ENCODE measurements at regions not wholly inside any gene's neighbourhood (a gene's known extent, or its start where the extent isn't known, plus 50 kb on each side); places are given as distances from the start of the nearest gene placed in this dataset.
A peak's percentile ranks its signal among the peaks of the same experiment; 100 is the strongest.

DNA sequence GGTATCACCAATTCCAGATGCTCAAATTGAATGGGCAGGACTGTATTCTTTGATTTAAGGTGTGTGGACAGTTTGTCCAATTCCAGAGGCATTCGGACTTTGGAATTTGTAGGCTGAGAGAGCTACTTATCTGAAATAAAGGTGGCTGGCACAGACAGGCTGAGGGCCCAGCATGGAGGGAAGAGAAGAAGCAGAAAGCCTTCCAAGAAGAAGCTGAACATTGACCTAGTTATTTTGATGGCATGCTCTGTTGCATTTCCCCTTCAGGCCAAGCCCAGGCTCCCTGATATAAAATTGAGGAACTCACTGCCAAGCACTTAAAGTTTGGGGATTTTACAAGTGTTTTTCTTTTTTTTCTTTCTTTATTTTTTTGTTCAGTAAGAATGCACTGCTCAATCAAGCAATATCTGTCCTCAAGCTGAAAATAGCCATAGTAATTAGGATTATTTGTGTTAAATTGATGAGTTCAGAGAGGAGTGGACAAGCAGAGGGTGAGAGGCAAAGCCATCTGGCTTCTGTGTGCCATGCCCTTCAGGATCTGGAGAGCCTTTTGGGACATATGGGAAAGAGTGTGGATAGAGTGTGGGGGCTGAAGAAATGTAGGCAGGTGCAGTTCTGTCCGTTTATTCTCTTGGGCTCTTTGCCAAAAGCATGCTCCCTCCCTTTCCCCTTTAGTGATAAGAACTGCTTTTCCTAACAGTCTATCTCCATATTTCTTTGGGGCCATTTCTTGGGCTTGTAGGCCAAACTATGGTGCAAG, 148.9 kb downstream of the OXSM start:
- 0 out of 2 replicates have a peak, but pooled peaks cover under 1% of the 10 kb centered on the region for H3K36me3 ChIP-seq
- H3K9ac ChIP-seq: peak overlapping the region; percentile 22; the same call in 1 of the 2 replicates
- H3K4me3 ChIP-seq: no peak overlapping the region
- peak overlapping the region; percentile 81 for H3K4me2 ChIP-seq
- H3K27ac ChIP-seq: peak overlapping the region; percentile 85
- H3K9me3 ChIP-seq: peaks cover 27% of the 10 kb centered on the region
- no peak for TF ChIP-seq Cebpa-rat (IDR thresholded peaks at IDR 0.05)
- H3K4me1 ChIP-seq: peaks cover 60% of the 10 kb centered on the region
- no peaks in the 10 kb centered on the region for H4K20me1 ChIP-seq
- no peaks in the 10 kb centered on the region for H3K27me3 ChIP-seq

DNA sequence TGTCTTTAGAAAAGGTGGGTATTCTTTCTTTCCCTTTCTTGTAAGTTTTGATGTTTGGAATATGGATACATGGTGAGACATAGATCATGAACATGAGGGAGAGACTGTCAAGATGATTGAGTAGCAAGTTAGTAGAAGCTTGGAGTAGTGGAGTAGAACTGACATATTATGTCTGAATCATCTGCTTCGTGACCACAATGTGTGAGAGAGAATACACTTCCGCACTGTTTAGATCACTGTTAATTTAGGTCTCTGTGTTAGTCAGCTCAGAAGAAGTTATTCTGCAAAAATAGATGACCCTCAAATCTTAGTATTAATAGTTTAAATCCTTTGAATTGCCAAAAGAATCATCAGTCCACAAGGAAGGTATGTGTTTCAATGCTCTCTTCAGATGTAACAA, 151.0 kb downstream of the OXSM start:
- Histone ChIP-seq H3K9me3 (peaks cover 26% of the 10 kb centered on the region), H3K4me2 (peak overlapping the region; percentile 81), H3K9ac (no peak overlapping the region), H3K27me3 (no peaks in the 10 kb centered on the region), H3K27ac (peak overlapping the region; percentile 85), H3K4me1 (peaks cover 68% of the 10 kb centered on the region), H4K20me1 (no peaks in the 10 kb centered on the region), H3K4me3 (peak overlapping the region; percentile 37; the same call in 1 of the 2 replicates), H3K36me3 (0 out of 2 replicates have a peak, but pooled peaks cover 4% of the 10 kb centered on the region)
- TF ChIP-seq Cebpa-rat (IDR thresholded peaks at IDR 0.05): no peak

DNA sequence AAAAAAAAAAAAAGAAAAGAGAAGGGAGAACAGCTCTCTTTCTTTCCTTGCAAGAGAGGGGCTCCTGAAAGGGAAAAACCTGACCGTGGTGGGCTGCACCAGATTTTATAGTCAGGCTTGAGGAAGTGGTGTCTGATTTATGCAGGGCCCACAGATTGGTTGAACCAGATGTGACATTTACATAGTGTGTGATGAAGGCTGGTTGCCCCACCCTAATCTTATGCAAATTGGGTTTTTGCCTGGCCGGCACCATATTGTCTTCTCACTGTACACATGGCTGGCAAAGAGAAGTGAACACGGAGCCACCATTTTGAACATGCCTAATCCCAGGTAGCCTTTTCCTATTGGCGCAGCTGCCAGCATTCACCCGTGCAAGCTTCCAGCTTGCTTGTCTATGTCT, 154.4 kb downstream of the OXSM start:
- H3K4me1 ChIP-seq: peaks cover 58% of the 10 kb centered on the region
- no peak overlapping the region for H3K4me3 ChIP-seq
- no peak for TF ChIP-seq Cebpa-rat (IDR thresholded peaks at IDR 0.05)
- no peaks in the 10 kb centered on the region for H4K20me1 ChIP-seq
- no peak overlapping the region for H3K4me2 ChIP-seq
- peaks cover 17% of the 10 kb centered on the region for H3K9me3 ChIP-seq
- H3K27ac ChIP-seq: no peak overlapping the region
- H3K9ac ChIP-seq: no peak overlapping the region
- H3K27me3 ChIP-seq: no peaks in the 10 kb centered on the region
- H3K36me3 ChIP-seq: peaks cover 4% of the 10 kb centered on the region; the same call in 1 of the 2 replicates

DNA sequence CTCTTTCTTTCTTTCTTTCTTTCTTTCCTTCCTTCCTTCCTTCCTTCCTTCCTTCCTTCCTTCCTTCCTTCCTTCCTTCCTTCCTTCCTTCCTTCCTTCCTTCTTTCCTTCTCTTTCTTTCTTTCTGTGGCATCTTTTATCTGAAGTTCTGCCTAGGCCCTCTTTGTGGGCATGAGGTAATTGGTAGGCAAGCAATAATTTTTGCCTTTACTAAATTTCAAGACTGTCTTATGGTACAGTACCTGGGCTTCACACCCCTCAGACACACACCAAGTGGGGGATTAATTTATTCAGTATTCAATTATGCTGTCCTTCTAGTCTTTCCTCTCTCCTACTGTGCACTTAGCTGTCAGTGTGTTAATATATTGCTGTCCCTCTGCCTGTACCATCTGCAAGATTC, 155.5 kb downstream of the OXSM start:
- peaks cover 47% of the 10 kb centered on the region for H3K4me1 ChIP-seq
- H3K27ac ChIP-seq: peak overlapping the region; percentile 55; the same call in 1 of the 2 replicates
- H3K9me3 ChIP-seq: peaks cover 22% of the 10 kb centered on the region
- H3K4me3 ChIP-seq: no peak overlapping the region
- no peak overlapping the region for H3K9ac ChIP-seq
- H3K36me3 ChIP-seq: peaks cover 4% of the 10 kb centered on the region; the same call in 1 of the 2 replicates
- no peaks in the 10 kb centered on the region for H3K27me3 ChIP-seq
- H4K20me1 ChIP-seq: no peaks in the 10 kb centered on the region
- TF ChIP-seq Cebpa-rat (IDR thresholded peaks at IDR 0.05): no peak
- H3K4me2 ChIP-seq: peak overlapping the region; percentile 48

DNA sequence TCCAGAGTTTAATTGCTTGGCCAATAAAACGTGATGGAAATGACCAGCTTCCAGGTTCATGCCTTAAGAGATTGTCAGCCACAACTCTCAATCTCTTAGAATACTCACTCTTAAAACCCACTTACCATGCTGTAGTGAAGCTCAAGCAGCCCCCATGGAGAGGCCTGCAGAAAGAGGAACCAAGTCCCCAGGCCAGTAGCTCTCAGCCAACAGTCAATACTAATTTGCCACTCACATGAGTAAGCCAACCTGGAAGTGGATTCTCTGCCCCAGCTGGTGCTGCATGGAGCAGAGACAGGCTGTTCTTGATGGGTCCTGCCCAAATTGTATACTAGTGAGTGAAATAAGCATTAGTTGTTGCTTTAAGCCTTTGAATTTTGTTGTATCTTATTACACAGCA, 155.9 kb downstream of the OXSM start:
- Histone ChIP-seq H3K27ac (peak overlapping the region; percentile 55; the same call in 1 of the 2 replicates), H3K4me1 (peaks cover 43% of the 10 kb centered on the region), H3K27me3 (no peaks in the 10 kb centered on the region), H4K20me1 (no peaks in the 10 kb centered on the region), H3K9me3 (peaks cover 27% of the 10 kb centered on the region), H3K36me3 (peaks cover 4% of the 10 kb centered on the region; the same call in 1 of the 2 replicates), H3K9ac (no peak overlapping the region), H3K4me2 (peak overlapping the region; percentile 48), H3K4me3 (no peak overlapping the region)
- no peak for TF ChIP-seq Cebpa-rat (IDR thresholded peaks at IDR 0.05)

DNA sequence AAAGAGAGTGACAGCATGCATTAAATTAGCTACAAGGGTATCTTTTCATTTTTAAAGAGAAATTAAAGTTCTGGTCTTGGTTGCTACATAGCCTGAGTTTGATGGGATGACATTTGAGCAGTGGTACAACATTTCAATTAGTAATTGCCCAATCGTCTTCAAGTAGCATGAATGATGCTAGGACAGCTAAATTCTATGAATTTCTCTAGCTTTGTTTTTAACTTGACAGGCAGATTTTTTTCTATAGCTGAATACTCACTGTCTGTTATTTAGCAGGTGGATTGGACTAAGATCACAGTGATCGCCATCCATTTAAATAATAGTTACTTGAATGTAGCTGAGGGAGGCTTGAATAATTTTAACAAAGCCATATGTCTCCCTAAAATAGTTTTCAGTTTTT, 162.2 kb downstream of the OXSM start:
- Histone ChIP-seq H3K4me1 (peaks cover 11% of the 10 kb centered on the region), H3K9me3 (peaks cover 11% of the 10 kb centered on the region; the same call in 1 of the 2 replicates), H4K20me1 (no peaks in the 10 kb centered on the region), H3K27me3 (no peaks in the 10 kb centered on the region), H3K36me3 (no peaks in the 10 kb centered on the region), H3K4me2 (no peak overlapping the region), H3K4me3 (no peak overlapping the region), H3K27ac (no peak overlapping the region), H3K9ac (no peak overlapping the region)
- TF ChIP-seq Cebpa-rat (IDR thresholded peaks at IDR 0.05): no peak

DNA sequence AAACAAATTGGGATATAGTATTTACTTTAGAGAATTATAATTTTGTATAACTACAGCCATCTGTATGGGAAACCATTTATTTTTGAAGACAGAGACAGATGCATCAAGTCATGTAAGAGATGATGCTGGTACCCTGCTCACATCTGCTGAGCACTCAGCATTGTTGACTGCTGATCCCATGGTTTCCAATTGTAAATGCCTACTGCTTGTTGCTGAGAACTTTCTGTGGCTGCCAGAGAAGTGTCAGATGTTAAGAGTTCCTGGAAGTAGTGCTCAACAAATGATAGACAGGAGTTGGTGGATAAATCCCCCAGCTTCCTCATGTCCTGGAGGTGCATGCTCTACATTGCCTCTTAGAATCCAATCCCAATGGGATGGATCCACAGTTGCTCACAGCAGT, 167.1 kb downstream of the OXSM start:
- Histone ChIP-seq H3K27ac (no peak overlapping the region), H3K36me3 (no peaks in the 10 kb centered on the region), H3K27me3 (no peaks in the 10 kb centered on the region), H3K4me2 (peak overlapping the region; percentile 17), H3K4me1 (peaks cover 6% of the 10 kb centered on the region), H4K20me1 (no peaks in the 10 kb centered on the region), H3K9me3 (no peaks in the 10 kb centered on the region), H3K4me3 (no peak overlapping the region), H3K9ac (no peak overlapping the region)
- TF ChIP-seq Cebpa-rat (IDR thresholded peaks at IDR 0.05): no peak

DNA sequence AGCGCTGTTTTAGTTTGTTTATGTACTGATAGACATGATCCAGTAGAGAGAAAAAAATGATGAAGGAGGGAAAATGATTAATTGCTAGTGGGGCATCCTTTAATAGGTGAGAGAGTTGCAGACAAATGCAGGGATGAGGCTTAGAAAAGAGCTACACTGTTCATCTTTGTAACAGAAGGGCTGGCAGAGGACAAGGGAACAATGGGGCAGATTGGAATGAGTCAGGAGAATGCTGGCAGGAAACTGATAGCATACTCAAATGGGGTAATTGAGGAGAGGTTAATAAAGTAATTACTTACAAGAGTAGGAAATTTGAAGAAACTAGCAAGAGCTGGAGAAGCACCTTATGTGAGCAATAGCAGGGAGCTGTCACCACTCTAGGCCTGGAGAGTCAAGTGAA, 170.9 kb downstream of the OXSM start:
- Histone ChIP-seq H4K20me1 (no peaks in the 10 kb centered on the region), H3K36me3 (no peaks in the 10 kb centered on the region), H3K27me3 (no peaks in the 10 kb centered on the region), H3K27ac (no peak overlapping the region), H3K9me3 (no peaks in the 10 kb centered on the region), H3K4me1 (peaks cover 6% of the 10 kb centered on the region), H3K9ac (no peak overlapping the region), H3K4me2 (no peak overlapping the region), H3K4me3 (no peak overlapping the region)
- TF ChIP-seq Cebpa-rat (IDR thresholded peaks at IDR 0.05): no peak

DNA sequence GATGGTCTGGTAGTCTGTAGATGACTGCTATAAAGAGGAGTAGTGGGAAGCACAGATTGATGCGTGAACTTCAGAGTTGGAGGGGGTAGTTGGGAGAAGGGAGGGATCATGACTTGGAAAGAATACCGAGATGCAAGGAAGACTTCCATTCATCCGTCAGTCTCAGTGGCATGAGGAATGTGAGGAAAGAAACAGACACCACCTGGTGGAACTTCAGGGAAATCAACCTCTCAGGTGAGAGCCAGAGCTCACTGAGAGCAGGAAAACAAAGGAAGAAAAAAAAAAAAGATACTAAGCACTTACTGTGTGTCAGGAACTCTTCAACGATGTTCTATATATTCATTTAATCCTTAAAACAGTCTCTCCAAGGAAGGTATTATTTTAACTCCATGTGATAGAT, 172.4 kb downstream of the OXSM start:
- no peak overlapping the region for H3K9ac ChIP-seq
- peaks cover 2% of the 10 kb centered on the region for H3K4me1 ChIP-seq
- H3K36me3 ChIP-seq: no peaks in the 10 kb centered on the region
- no peaks in the 10 kb centered on the region for H3K9me3 ChIP-seq
- H3K27ac ChIP-seq: no peak overlapping the region
- no peak overlapping the region for H3K4me2 ChIP-seq
- H4K20me1 ChIP-seq: no peaks in the 10 kb centered on the region
- TF ChIP-seq Cebpa-rat (IDR thresholded peaks at IDR 0.05): no peak
- H3K27me3 ChIP-seq: no peaks in the 10 kb centered on the region
- H3K4me3 ChIP-seq: no peak overlapping the region

DNA sequence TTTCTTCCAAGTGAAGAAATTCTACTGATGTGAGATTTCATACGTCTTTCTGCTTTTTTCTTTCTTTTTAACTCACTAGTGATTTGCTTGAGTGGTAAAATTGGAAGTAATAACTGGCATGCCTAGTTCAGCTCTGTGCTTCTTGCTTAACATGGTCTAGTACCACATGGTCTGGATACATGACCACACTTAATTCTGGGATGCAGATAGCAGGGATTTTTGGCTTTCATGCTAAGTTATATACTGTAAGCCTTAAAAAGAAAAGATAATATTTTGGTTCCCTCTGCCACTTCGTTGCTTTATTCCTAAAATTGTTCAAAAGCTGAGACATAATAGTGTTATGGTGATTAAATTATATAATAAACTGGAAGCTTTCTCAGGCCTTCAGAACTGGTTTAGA, 174.3 kb downstream of the OXSM start:
- no peak overlapping the region for H3K4me2 ChIP-seq
- H3K27me3 ChIP-seq: no peaks in the 10 kb centered on the region
- no peak overlapping the region for H3K4me3 ChIP-seq
- H4K20me1 ChIP-seq: no peaks in the 10 kb centered on the region
- H3K4me1 ChIP-seq: no peaks in the 10 kb centered on the region
- no peaks in the 10 kb centered on the region for H3K9me3 ChIP-seq
- TF ChIP-seq Cebpa-rat (IDR thresholded peaks at IDR 0.05): no peak
- no peak overlapping the region for H3K9ac ChIP-seq
- no peaks in the 10 kb centered on the region for H3K36me3 ChIP-seq
- no peak overlapping the region for H3K27ac ChIP-seq
